ENCODE measurements at regions not wholly inside any gene's neighbourhood (a gene's known extent, or its start where the extent isn't known, plus 50 kb on each side); places are given as distances from the start of the nearest gene placed in this dataset.
"Not testable (repeated sequence)": the region's sequence is repeated elsewhere in the genome, so short reads cannot be mapped to it uniquely, and the experiment has no call there.

- DNase-seq (ENCODE audit: low read depth): no peak
Measured at GRCh38 chr11:116043857-116044256, 539.6 kb upstream of the CADM1 start.

- DNase-seq (ENCODE audit: low read depth): not testable (repeated sequence)
Measured at GRCh38 chr11:116043059-116043458, 538.8 kb upstream of the CADM1 start.

GRCh38 chr11:116042146-116042545 is 537.9 kb upstream of the CADM1 start:
- DNase-seq (ENCODE audit: low read depth): no peak

- DNase-seq (ENCODE audit: low read depth): no peak
Measured at GRCh38 chr11:116037861-116038260, 533.6 kb upstream of the CADM1 start.

- DNase-seq (ENCODE audit: low read depth): no peak
Measured at GRCh38 chr11:116035977-116036376, 531.8 kb upstream of the CADM1 start.

- DNase-seq (ENCODE audit: low read depth): no peak
Measured at GRCh38 chr11:116033931-116034553, 529.8 kb upstream of the CADM1 start.

GRCh38 chr11:116030697-116031331 is 526.6 kb upstream of the CADM1 start:
- DNase-seq (ENCODE audit: low read depth): no peak

GRCh38 chr11:116028506-116028905 is 524.3 kb upstream of the CADM1 start:
- DNase-seq (ENCODE audit: low read depth): not testable (repeated sequence)

- no peak for DNase-seq (ENCODE audit: low read depth)
Measured at GRCh38 chr11:115999437-115999836, 495.2 kb upstream of the CADM1 start.

GRCh38 chr11:115996808-115997188 is 492.6 kb upstream of the CADM1 start:
- no peak for DNase-seq (ENCODE audit: low read depth)

- no peak for DNase-seq (ENCODE audit: low read depth)
Measured at GRCh38 chr11:115996125-115996807, 492.1 kb upstream of the CADM1 start.

- DNase-seq (ENCODE audit: low read depth): no peak
Measured at GRCh38 chr11:115993590-115993989, 489.4 kb upstream of the CADM1 start.

- DNase-seq (ENCODE audit: low read depth): no peak
Measured at GRCh38 chr11:115990004-115990447, 485.8 kb upstream of the CADM1 start.

- no peak for DNase-seq (ENCODE audit: low read depth)
Measured at GRCh38 chr11:115985896-115986295, 481.7 kb upstream of the CADM1 start.

- DNase-seq (ENCODE audit: low read depth): no peak
Measured at GRCh38 chr11:115984228-115984627, 480.0 kb upstream of the CADM1 start.

GRCh38 chr11:115982666-115983065 is 478.5 kb upstream of the CADM1 start:
- DNase-seq (ENCODE audit: low read depth): no peak

- no peak for DNase-seq (ENCODE audit: low read depth)
Measured at GRCh38 chr11:115981814-115982471, 477.7 kb upstream of the CADM1 start.

- DNase-seq (ENCODE audit: low read depth): no peak
Measured at GRCh38 chr11:115981104-115981481, 476.9 kb upstream of the CADM1 start.

- DNase-seq (ENCODE audit: low read depth): no peak
Measured at GRCh38 chr11:115980337-115981103, 476.3 kb upstream of the CADM1 start.

- no peak for DNase-seq (ENCODE audit: low read depth)
Measured at GRCh38 chr11:115974703-115975102, 470.5 kb upstream of the CADM1 start.

- not testable (repeated sequence) for DNase-seq (ENCODE audit: low read depth)
Measured at GRCh38 chr11:115967203-115967602, 463.0 kb upstream of the CADM1 start.

Measured in iris pigment epithelial cell (primary cell).